Small intestine (tissue), 7 donors: ENCODE measurements at regions not wholly inside any gene's neighbourhood (a gene's known extent, or its start where the extent isn't known, plus 50 kb on each side); places are given as distances from the start of the nearest gene placed in this dataset.

ENCODE experiments used
- DNase-seq, 2 donors: peaks; one replicate each; pipeline versions ENCODE4 v3.0.0 to v3.0.0-alpha.2; 2013
- FAIRE-seq: peaks from 2 replicates; lab custom pipeline; 2012; peaks lifted over from hg19 to GRCh38; lab: Jason Lieb, UNC
- H3K27ac ChIP-seq, 3 donors: one replicate each; pipeline ENCODE4 v1.5.1; 2013; ENCODE audit warnings: low read length in 2 of 3, mild to moderate bottlenecking in 2 of 3, control low read depth in 1 of 3, inconsistent platforms in 1 of 3, low read depth in 1 of 3, moderate library complexity in 1 of 3
- H3K27me3 ChIP-seq, 3 donors: one replicate each; pipeline ENCODE4 v1.6.1; 2013; ENCODE audit warnings: low read length in 3 of 3, inconsistent platforms in 1 of 3; ENCODE audit not compliant: control insufficient read depth in 3 of 3, insufficient read depth in 3 of 3
- H3K36me3 ChIP-seq, 3 donors: one replicate each; pipeline ENCODE4 v1.6.1; 2013; ENCODE audit warnings: low read length in 3 of 3, inconsistent platforms in 1 of 3, low read depth in 1 of 3, mild to moderate bottlenecking in 1 of 3, moderate library complexity in 1 of 3; ENCODE audit not compliant: control insufficient read depth in 3 of 3, insufficient read depth in 2 of 3
- H3K4me1 ChIP-seq, 3 donors: one replicate each; pipeline ENCODE4 v1.6.1; 2013; ENCODE audit warnings: low read length in 2 of 3, inconsistent platforms in 1 of 3, low read depth in 1 of 3, mild to moderate bottlenecking in 1 of 3, moderate library complexity in 1 of 3; ENCODE audit not compliant: control insufficient read depth in 3 of 3, insufficient read depth in 2 of 3
- H3K4me3 ChIP-seq, 3 donors: one replicate each; pipeline ENCODE4 v1.5.1; 2013; ENCODE audit warnings: low read length in 3 of 3, control low read depth in 1 of 3, inconsistent platforms in 1 of 3, low read depth in 1 of 3, mild to moderate bottlenecking in 1 of 3, moderate library complexity in 1 of 3
- H3K9me3 ChIP-seq, 2 donors: one replicate each; pipeline ENCODE4 v1.6.1; 2013; ENCODE audit warnings: low read depth in 1 of 2, low read length in 1 of 2; ENCODE audit not compliant: control insufficient read depth in 2 of 2, insufficient read depth in 1 of 2
- WGBS, 3 donors: extraction: QIAGEN DNeasy Blood & Tissue Kit; methylation state at CpG; one replicate each; pipeline ENCODE4 v1.1.7; 2013; 5-methylcytosine and 5-hydroxymethylcytosine counted together
- donor health status: healthy with polysubstance abuse.
- donor health status: control.
- donor health status: control.
- donor health status: Bipolar disorder and iron deficiency.
- donor health status: healthy.

- Histone ChIP-seq H3K27ac (no peak overlapping the region), H3K9me3 (no peaks in the 10 kb centered on the region), H3K4me1 (no peaks in the 10 kb centered on the region), H3K4me3 (no peak overlapping the region), H3K36me3 (no peaks in the 10 kb centered on the region), H3K27me3 (peaks cover 0 to 5% (median 0%) of the 10 kb centered on the region in 3 donors)
- DNase-seq: no peak
- FAIRE-seq: no peak
Measured at GRCh38 chr12:68489273-68489672, 121.4 kb upstream of the RAP1B start.

GRCh38 chr12:68490476-68490875 lies 120.2 kb upstream of the RAP1B start:
- Histone ChIP-seq H3K27me3 (peaks cover 0 to 5% (median 0%) of the 10 kb centered on the region in 3 donors), H3K9me3 (no peaks in the 10 kb centered on the region), H3K36me3 (no peaks in the 10 kb centered on the region), H3K27ac (no peak overlapping the region), H3K4me1 (no peaks in the 10 kb centered on the region), H3K4me3 (no peak overlapping the region)
- FAIRE-seq (no peak), DNase-seq (no peak)
- 97 to 100% (median 100%) methylated on average over 1 of the region's 1 CpG for WGBS, 3 donors

- H3K36me3 ChIP-seq: no peaks in the 10 kb centered on the region
- WGBS, 3 donors: 84 to 90% (median 87%) methylated on average over 8 of the region's 8 CpGs
- no peak overlapping the region for H3K4me3 ChIP-seq
- no peak for FAIRE-seq
- peaks cover 0 to 5% (median 0%) of the 10 kb centered on the region in 3 donors for H3K27me3 ChIP-seq
- H3K4me1 ChIP-seq: no peaks in the 10 kb centered on the region
- H3K27ac ChIP-seq: no peak overlapping the region
- no peaks in the 10 kb centered on the region for H3K9me3 ChIP-seq
- no peak for DNase-seq
Measured at GRCh38 chr12:68491204-68491960, 119.3 kb upstream of the RAP1B start.

GRCh38 chr12:68495336-68496070 lies 115.2 kb upstream of the RAP1B start:
- Histone ChIP-seq H3K9me3 (no peaks in the 10 kb centered on the region), H3K4me1 (no peaks in the 10 kb centered on the region), H3K27ac (no peak overlapping the region), H3K36me3 (no peaks in the 10 kb centered on the region), H3K27me3 (peaks cover 0 to 4% (median 0%) of the 10 kb centered on the region in 3 donors), H3K4me3 (no peak overlapping the region)
- no peak for FAIRE-seq
- DNase-seq: no peak
- WGBS, 3 donors: 71 to 81% (median 74%) methylated on average over 3 of the region's 3 CpGs

GRCh38 chr12:68497107-68497506 lies 113.6 kb upstream of the RAP1B start:
- H3K4me3 ChIP-seq: no peak overlapping the region
- FAIRE-seq (no peak), DNase-seq (no peak)
- H3K4me1 ChIP-seq: no peaks in the 10 kb centered on the region
- WGBS, 3 donors: 74 to 84% (median 79%) methylated on average over 4 of the region's 4 CpGs
- no peaks in the 10 kb centered on the region for H3K9me3 ChIP-seq
- H3K27ac ChIP-seq: no peak overlapping the region
- H3K36me3 ChIP-seq: no peaks in the 10 kb centered on the region
- H3K27me3 ChIP-seq: peaks cover 0 to 4% (median 0%) of the 10 kb centered on the region in 3 donors

- WGBS, 3 donors: 47 to 61% (median 50%) methylated on average over 3 of the region's 3 CpGs
- Histone ChIP-seq H3K4me1 (no peaks in the 10 kb centered on the region), H3K9me3 (no peaks in the 10 kb centered on the region), H3K4me3 (no peak overlapping the region), H3K36me3 (no peaks in the 10 kb centered on the region), H3K27ac (no peak overlapping the region), H3K27me3 (peaks cover 0 to 4% (median 0%) of the 10 kb centered on the region in 3 donors)
- FAIRE-seq (no peak), DNase-seq (peak in 1 of 2 donors; percentile 20)
Measured at GRCh38 chr12:68497702-68498101, 113.0 kb upstream of the RAP1B start.

- Histone ChIP-seq H3K27me3 (peaks cover 0 to 4% (median 0%) of the 10 kb centered on the region in 3 donors), H3K36me3 (no peaks in the 10 kb centered on the region), H3K9me3 (no peaks in the 10 kb centered on the region), H3K4me1 (no peaks in the 10 kb centered on the region), H3K4me3 (no peak overlapping the region), H3K27ac (no peak overlapping the region)
- DNase-seq (no peak), FAIRE-seq (no peak)
- WGBS, 3 donors: 83 to 92% (median 92%) methylated on average over 4 of the region's 4 CpGs
Measured at GRCh38 chr12:68498736-68499135, 112.0 kb upstream of the RAP1B start.

- Histone ChIP-seq H3K27me3 (peaks cover 0 to 4% (median 0%) of the 10 kb centered on the region in 3 donors), H3K4me1 (no peaks in the 10 kb centered on the region), H3K4me3 (no peak overlapping the region), H3K9me3 (no peaks in the 10 kb centered on the region), H3K27ac (no peak overlapping the region), H3K36me3 (no peaks in the 10 kb centered on the region)
- FAIRE-seq: no peak
- WGBS, 3 donors: 84 to 92% (median 90%) methylated on average over 1 of the region's 1 CpG
- DNase-seq: no peak
Measured at GRCh38 chr12:68499616-68500015, 111.1 kb upstream of the RAP1B start.
